ENCODE measurements at regions not wholly inside any gene's neighbourhood (a gene's known extent, or its start where the extent isn't known, plus 50 kb on each side); places are given as distances from the start of the nearest gene placed in this dataset.
"Not testable (repeated sequence)": the region's sequence is repeated elsewhere in the genome, so short reads cannot be mapped to it uniquely, and the experiment has no call there.

- no peak for DNase-seq
Observed at GRCh38 chr5:12999667-13000066, 944.8 kb downstream of the DNAH5 start.

GRCh38 chr5:12985142-12985541 is 959.3 kb downstream of the DNAH5 start:
- DNase-seq: no peak

GRCh38 chr5:12974856-12975255 is 969.6 kb downstream of the DNAH5 start:
- no peak for DNase-seq

GRCh38 chr5:12965804-12966203 is 978.7 kb downstream of the DNAH5 start:
- DNase-seq: no peak

GRCh38 chr5:12959713-12960112 is 984.8 kb downstream of the DNAH5 start:
- no peak for DNase-seq

- DNase-seq: no peak
Observed at GRCh38 chr5:12952409-12952808, 992.1 kb downstream of the DNAH5 start.

GRCh38 chr5:12951846-12952245 is 992.6 kb downstream of the DNAH5 start:
- no peak for DNase-seq

- no peak for DNase-seq
Observed at GRCh38 chr5:12947379-12947778, 997.1 kb downstream of the DNAH5 start.

GRCh38 chr5:12945477-12945876 is 999.0 kb downstream of the DNAH5 start:
- not testable (repeated sequence) for DNase-seq

- no peak for DNase-seq
Observed at GRCh38 chr5:12936221-12936620, 1008.3 kb downstream of the DNAH5 start.

GRCh38 chr5:12934722-12935121 is 1009.8 kb downstream of the DNAH5 start:
- no peak for DNase-seq

- DNase-seq: no peak
Observed at GRCh38 chr5:12920527-12920926, 1016.3 kb upstream of the CTNND2 start.

- DNase-seq: peak; percentile 2
Observed at GRCh38 chr5:12911156-12911555, 1006.9 kb upstream of the CTNND2 start.

GRCh38 chr5:12910641-12911040 is 1006.4 kb upstream of the CTNND2 start:
- DNase-seq: peak; percentile 41

GRCh38 chr5:12902611-12903010 is 998.4 kb upstream of the CTNND2 start:
- no peak for DNase-seq

- no peak for DNase-seq
Observed at GRCh38 chr5:12901696-12902095, 997.5 kb upstream of the CTNND2 start.

- no peak for DNase-seq
Observed at GRCh38 chr5:12896086-12896485, 991.8 kb upstream of the CTNND2 start.

- no peak for DNase-seq
Observed at GRCh38 chr5:12885018-12885417, 980.8 kb upstream of the CTNND2 start.

GRCh38 chr5:12883395-12883794 is 979.1 kb upstream of the CTNND2 start:
- DNase-seq: no peak

- no peak for DNase-seq
Observed at GRCh38 chr5:12876541-12877298, 972.5 kb upstream of the CTNND2 start.

GRCh38 chr5:12870872-12871539 is 966.8 kb upstream of the CTNND2 start:
- no peak for DNase-seq

- DNase-seq: no peak
Observed at GRCh38 chr5:12865529-12865928, 961.3 kb upstream of the CTNND2 start.

- no peak for DNase-seq
Observed at GRCh38 chr5:12861886-12862654, 957.8 kb upstream of the CTNND2 start.

- not testable (repeated sequence) for DNase-seq
Observed at GRCh38 chr5:12856105-12856504, 951.9 kb upstream of the CTNND2 start.
